Psoas muscle (tissue), 7 donors: ENCODE measurements at regions not wholly inside any gene's neighbourhood (a gene's known extent, or its start where the extent isn't known, plus 50 kb on each side); places are given as distances from the start of the nearest gene placed in this dataset.

ENCODE experiments used
- ATAC-seq, 4 donors: fragments of 200-7000 bp; cut with Tn5 transposase; one replicate each; pipeline ENCODE4 v1.9.1; 2020; ENCODE audit warnings: moderate library complexity in 3 of 4, mild to moderate bottlenecking in 2 of 4
- DNase-seq, 2 donors: peaks; one replicate each; pipeline ENCODE4 v3.0.0-alpha.2; 2020
- H3K27ac ChIP-seq: fragments of 200-600 bp; one replicate; pipeline ENCODE4 v1.8.0; 2022
- H3K27me3 ChIP-seq, 3 donors: fragments of 200-600 bp in 1 of 3; one replicate each; pipeline versions ENCODE4 v1.6.1 to v1.8.0; 2013 to 2022; ENCODE audit warnings: low read length in 2 of 3, mild to moderate bottlenecking in 2 of 3, moderate library complexity in 1 of 3; ENCODE audit not compliant: insufficient read depth in 3 of 3
- H3K36me3 ChIP-seq, 2 donors: fragments of 200-600 bp in 1 of 2; one replicate each; pipeline versions ENCODE4 v1.6.1 to v1.8.0; 2013 to 2022; ENCODE audit warnings: low read depth in 1 of 2, mild to moderate bottlenecking in 1 of 2, moderate library complexity in 1 of 2; ENCODE audit not compliant: insufficient read depth in 1 of 2
- H3K4me1 ChIP-seq: fragments of 200-600 bp; one replicate; pipeline ENCODE4 v1.8.0; 2022
- H3K4me3 ChIP-seq: fragments of 200-600 bp; one replicate; pipeline ENCODE4 v1.8.0; 2022; ENCODE audit warnings: mild to moderate bottlenecking
- H3K9me3 ChIP-seq: fragments of 200-600 bp; one replicate; pipeline ENCODE4 v1.8.0; 2022
- CTCF ChIP-seq: fragments of 200-600 bp; IDR thresholded peaks from one replicate; pipeline ENCODE4 v1.8.0; 2022; ENCODE audit warnings: antibody characterized with exemption
- WGBS, 3 donors: extraction: QIAGEN DNeasy Blood & Tissue Kit; methylation state at CpG; one replicate each; pipeline versions ENCODE4 v1.1.6 to v1.1.7; 2013; 5-methylcytosine and 5-hydroxymethylcytosine counted together
- intact Hi-C, 2 donors: fragments of 100-400 bp; cut with DNase I; formaldehyde crosslinking; loops; one replicate each; pipeline versions ENCODE4 v1.11.0 to v1.14.2; 2022
- donor health status: healthy with polysubstance abuse.
- donor health status: DM: no; HTN: no; CAD: no; lungs with moderate emphysema.
- donor health status: Bipolar disorder and iron deficiency.
- donor health status: healthy.
- donor health status: DM: yes; HTN: yes; CAD: no.
- donor health status: DM: no; HTN: no; CAD: no.
- donor health status: DM: yes; HTN: yes; CAD: no.

GRCh38 chr4:153151535-153152455 is 52.4 kb upstream of the TRIM2 start:
- intact Hi-C loops, result no loop called here
- no peak for TF ChIP-seq CTCF
- Histone ChIP-seq H3K27me3 (peaks cover 0 to 3% (median 0%) of the 10 kb centered on the region in 3 donors), H3K27ac (no peak overlapping the region), H3K9me3 (no peaks in the 10 kb centered on the region), H3K4me3 (peak overlapping the region; percentile 76), H3K36me3 (no peaks in the 10 kb centered on the region), H3K4me1 (no peaks in the 10 kb centered on the region)
- no peak for ATAC-seq
- WGBS, 3 donors, result 32 to 35% (median 33%) methylated on average over 31 of the region's 31 CpGs
- peak in 1 of 2 donors; percentile 57 for DNase-seq

GRCh38 chr4:153152501-153153338 is 51.5 kb upstream of the TRIM2 start:
- WGBS, 3 donors, result 1 to 2% (median 1%) methylated on average over 44 of the region's 44 CpGs
- ATAC-seq (peak; percentile 74 to 83 (median 80)), DNase-seq (peak; percentile 42 to 70)
- Histone ChIP-seq H3K9me3 (no peaks in the 10 kb centered on the region), H3K27ac (no peak overlapping the region), H3K27me3 (peaks cover 0 to 3% (median 0%) of the 10 kb centered on the region in 3 donors), H3K36me3 (no peaks in the 10 kb centered on the region), H3K4me3 (peak overlapping the region; percentile 76), H3K4me1 (no peaks in the 10 kb centered on the region)
- no peak for TF ChIP-seq CTCF
- intact Hi-C loops, result no loop called here

DNA sequence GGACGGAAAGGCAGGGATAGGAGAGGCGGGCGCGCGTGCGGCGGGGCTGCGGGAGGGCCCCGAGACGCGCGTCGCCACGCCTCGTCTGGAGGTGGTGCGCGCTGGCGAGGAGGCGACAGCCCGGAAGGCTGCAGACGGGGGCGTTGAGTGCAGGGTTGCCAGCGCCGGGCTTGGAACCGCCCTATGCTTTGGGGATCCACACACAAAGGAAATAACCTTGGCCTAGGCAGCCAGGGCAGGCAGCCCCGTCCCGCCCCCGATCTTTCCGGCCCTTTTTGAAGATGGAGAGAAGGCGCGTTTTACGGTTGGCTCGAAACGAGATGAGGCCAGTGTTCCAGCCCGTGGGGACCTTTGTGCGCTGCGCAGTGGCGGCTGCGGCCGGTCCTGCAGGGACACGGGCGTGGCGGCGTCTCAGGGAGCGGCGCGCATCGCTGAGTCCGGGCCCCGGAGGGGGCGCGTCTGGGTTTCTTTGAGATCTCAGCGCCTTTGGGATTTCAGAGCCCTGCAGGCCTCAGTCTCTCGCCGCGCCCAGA is 50.8 kb upstream of the TRIM2 start:
- 0% methylated on average over 50 to 56 of the region's 56 CpGs for WGBS, 3 donors
- intact Hi-C loops, result no loop called here
- Histone ChIP-seq H3K27ac (no peak overlapping the region), H3K4me3 (peak overlapping the region; percentile 76), H3K36me3 (no peaks in the 10 kb centered on the region), H3K4me1 (no peaks in the 10 kb centered on the region), H3K27me3 (peaks cover 0 to 3% (median 0%) of the 10 kb centered on the region in 3 donors), H3K9me3 (no peaks in the 10 kb centered on the region)
- ATAC-seq (peak; percentile 69 to 87 (median 81)), DNase-seq (peak; percentile 35 to 62)
- TF ChIP-seq CTCF, result no peak

- H3K27ac ChIP-seq, result no peak overlapping the region
- no peaks in the 10 kb centered on the region for H3K36me3 ChIP-seq
- ATAC-seq, result no peak
- peaks cover 0 to 3% (median 0%) of the 10 kb centered on the region in 3 donors for H3K27me3 ChIP-seq
- DNase-seq, result no peak
- H3K9me3 ChIP-seq, result no peaks in the 10 kb centered on the region
- intact Hi-C loops, result no loop called here
- 46 to 47% (median 46%) methylated on average over 15 of the region's 15 CpGs for WGBS, 3 donors
- no peaks in the 10 kb centered on the region for H3K4me1 ChIP-seq
- TF ChIP-seq CTCF, result no peak
- peak overlapping the region; percentile 76 for H3K4me3 ChIP-seq
These were observed 50.0 kb upstream of the TRIM2 start for GRCh38 chr4:153154007-153154975.
